ENCODE measurements at regions not wholly inside any gene's neighbourhood (a gene's known extent, or its start where the extent isn't known, plus 50 kb on each side); places are given as distances from the start of the nearest gene placed in this dataset.
"Not testable (repeated sequence)": the region's sequence is repeated elsewhere in the genome, so short reads cannot be mapped to it uniquely, and the experiment has no call there.

GRCh38 chr13:37164635-37165034, 59.2 kb upstream of the CSNK1A1L start:
- Histone ChIP-seq H3K27me3 (no peaks in the 10 kb centered on the region), H3K4me3 (no peak overlapping the region), H3K27ac (no peak overlapping the region), H3K4me1 (no peaks in the 10 kb centered on the region), H3K36me3 (no peaks in the 10 kb centered on the region), H3K9me3 (peaks cover 12 to 14% of the 10 kb centered on the region in 2 donors)
- TF ChIP-seq, protein P1, sequence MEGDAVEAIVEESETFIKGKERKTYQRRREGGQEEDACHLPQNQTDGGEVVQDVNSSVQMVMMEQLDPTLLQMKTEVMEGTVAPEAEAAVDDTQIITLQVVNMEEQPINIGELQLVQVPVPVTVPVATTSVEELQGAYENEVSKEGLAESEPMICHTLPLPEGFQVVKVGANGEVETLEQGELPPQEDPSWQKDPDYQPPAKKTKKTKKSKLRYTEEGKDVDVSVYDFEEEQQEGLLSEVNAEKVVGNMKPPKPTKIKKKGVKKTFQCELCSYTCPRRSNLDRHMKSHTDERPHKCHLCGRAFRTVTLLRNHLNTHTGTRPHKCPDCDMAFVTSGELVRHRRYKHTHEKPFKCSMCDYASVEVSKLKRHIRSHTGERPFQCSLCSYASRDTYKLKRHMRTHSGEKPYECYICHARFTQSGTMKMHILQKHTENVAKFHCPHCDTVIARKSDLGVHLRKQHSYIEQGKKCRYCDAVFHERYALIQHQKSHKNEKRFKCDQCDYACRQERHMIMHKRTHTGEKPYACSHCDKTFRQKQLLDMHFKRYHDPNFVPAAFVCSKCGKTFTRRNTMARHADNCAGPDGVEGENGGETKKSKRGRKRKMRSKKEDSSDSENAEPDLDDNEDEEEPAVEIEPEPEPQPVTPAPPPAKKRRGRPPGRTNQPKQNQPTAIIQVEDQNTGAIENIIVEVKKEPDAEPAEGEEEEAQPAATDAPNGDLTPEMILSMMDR (IDR thresholded peaks at IDR 0.05), result no peak
- intact Hi-C loops (cut with DNase I), result no loop called here
- no peak for DNase-seq (ENCODE audit: low spot score in 2 of 2)

GRCh38 chr13:37163641-37164265, 58.3 kb upstream of the CSNK1A1L start:
- no peak for DNase-seq (ENCODE audit: low spot score in 2 of 2)
- Histone ChIP-seq H3K27me3 (no peaks in the 10 kb centered on the region), H3K9me3 (peaks cover 12 to 16% of the 10 kb centered on the region in 2 donors), H3K4me1 (no peaks in the 10 kb centered on the region), H3K36me3 (no peaks in the 10 kb centered on the region), H3K4me3 (no peak overlapping the region), H3K27ac (no peak overlapping the region)
- TF ChIP-seq, protein P1 (IDR thresholded peaks at IDR 0.05), result no peak
- intact Hi-C loops (cut with DNase I), result no loop called here

DNA sequence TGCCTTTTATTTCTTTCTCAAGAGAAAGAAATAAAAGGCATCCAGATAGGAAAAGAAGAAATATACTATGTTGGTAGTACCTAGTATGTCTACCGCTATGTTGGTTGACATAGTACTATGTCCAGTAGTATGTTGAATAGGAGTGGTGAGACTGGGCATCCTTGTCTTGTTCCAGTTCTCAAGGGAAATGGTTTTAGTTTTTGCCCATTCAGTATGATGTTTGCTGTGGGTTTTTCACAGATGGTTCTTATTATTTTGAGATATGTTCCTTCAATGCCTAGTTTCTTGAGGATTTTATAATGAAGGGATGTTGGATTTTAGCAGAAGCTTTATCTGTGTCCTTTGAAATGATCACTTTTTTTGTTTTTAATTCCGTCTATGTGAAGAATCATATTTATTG, 53.0 kb upstream of the CSNK1A1L start:
- no peak for DNase-seq (ENCODE audit: low spot score in 2 of 2)
- TF ChIP-seq, protein P1 (IDR thresholded peaks at IDR 0.05), result no peak
- intact Hi-C loops (cut with DNase I), result no loop called here
- H3K4me3 ChIP-seq, result no peak overlapping the region
- H3K4me1 ChIP-seq, result no peaks in the 10 kb centered on the region
- peaks cover 12 to 16% of the 10 kb centered on the region in 2 donors for H3K9me3 ChIP-seq
- H3K36me3 ChIP-seq, result no peaks in the 10 kb centered on the region
- H3K27me3 ChIP-seq, result no peaks in the 10 kb centered on the region
- no peak overlapping the region for H3K27ac ChIP-seq

DNA sequence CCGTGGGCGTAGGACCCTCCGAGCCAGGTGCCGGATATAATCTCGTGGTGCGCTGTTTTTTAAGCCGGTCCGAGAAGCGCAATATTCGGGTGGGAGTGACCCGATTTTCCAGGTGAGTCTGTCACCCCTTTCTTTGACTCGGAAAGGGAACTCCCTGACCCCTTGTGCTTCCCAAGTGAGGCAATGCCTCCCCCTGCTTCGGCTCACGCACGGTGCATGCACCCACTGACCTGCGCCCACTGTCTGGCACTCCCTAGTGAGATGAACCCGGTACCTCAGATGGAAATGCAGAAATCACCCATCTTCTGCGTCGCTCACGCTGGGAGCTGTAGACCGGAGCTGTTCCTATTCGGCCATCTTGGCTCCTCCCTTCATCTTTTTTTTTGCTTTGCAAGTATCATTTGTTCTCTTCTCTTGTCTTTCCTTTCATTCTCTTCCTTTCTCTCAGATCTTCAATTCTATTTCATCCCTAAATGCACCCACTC, 50.2 kb upstream of the CSNK1A1L start:
- DNase-seq (ENCODE audit: low spot score in 2 of 2); H3K4me3 ChIP-seq; H3K36me3 ChIP-seq; H3K27me3 ChIP-seq; H3K27ac ChIP-seq; intact Hi-C loops (cut with DNase I); H3K4me1 ChIP-seq: not testable (repeated sequence)
- H3K9me3 ChIP-seq, result peaks cover 6 to 10% of the 10 kb centered on the region in 2 donors

All from ascending aorta (tissue), 2 donors.